Neural progenitor cell (in vitro differentiated cells): ENCODE measurements at regions not wholly inside any gene's neighbourhood (a gene's known extent, or its start where the extent isn't known, plus 50 kb on each side); places are given as distances from the start of the nearest gene placed in this dataset.

Experiments
- EZH2 ChIP-seq: fragments of 200-600 bp; sonication (generic); IDR thresholded peaks from 2 replicates; pipeline ENCODE4 v1.6.1; 2017; ENCODE audit warnings: antibody characterized with exemption, mild to moderate bottlenecking, moderate library complexity
- EZH2phosphoT487 ChIP-seq: fragments of 200-600 bp; sonication (generic); IDR thresholded peaks from 2 replicates; pipeline ENCODE4 v1.6.1; 2017; ENCODE audit warnings: antibody characterized with exemption
- TF ChIP-seq, protein P1 (sequence below): fragments of 200-600 bp; sonication (generic); IDR thresholded peaks from 2 replicates; pipeline ENCODE4 v1.5.1; 2017; ENCODE audit warnings: antibody characterized with exemption, mild to moderate bottlenecking

DNA sequence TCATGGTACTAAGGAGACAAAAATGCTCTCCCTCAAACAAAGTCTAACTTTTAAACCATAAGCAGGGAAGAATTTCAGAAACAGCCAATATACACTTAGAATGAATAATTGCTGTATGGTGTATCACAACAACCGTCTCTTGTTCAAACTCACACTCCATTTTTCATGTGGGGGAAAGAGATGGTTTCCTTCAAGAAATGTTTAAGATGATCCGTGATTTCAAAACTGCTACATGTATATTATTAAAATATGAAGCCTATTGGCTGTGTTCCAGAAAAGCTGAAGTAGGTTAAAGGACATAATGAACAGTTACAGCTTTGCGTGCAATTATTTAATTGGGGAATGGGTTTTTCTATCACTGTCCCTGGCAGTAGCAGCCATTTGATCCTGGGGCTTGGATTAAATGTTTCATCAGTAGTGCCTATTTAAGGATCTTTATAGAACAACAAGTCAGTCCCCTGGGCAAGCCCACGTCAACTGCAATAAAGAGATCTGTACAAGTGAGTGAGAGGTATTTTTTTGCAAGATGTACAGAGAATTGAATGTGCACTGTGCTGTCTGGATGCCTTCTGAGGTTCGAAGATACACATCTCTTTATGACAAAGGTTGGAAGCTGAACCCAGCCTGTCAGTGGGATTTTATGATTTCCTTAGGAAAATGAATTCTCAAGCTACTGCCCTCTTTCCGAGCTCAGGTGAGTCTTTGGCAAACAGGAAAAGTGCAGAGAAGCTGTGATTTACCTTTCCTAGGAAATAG lies 337.2 kb upstream of the RARB start:
- TF ChIP-seq EZH2 (no peak), EZH2phosphoT487 (no peak)
- TF ChIP-seq, protein P1, sequence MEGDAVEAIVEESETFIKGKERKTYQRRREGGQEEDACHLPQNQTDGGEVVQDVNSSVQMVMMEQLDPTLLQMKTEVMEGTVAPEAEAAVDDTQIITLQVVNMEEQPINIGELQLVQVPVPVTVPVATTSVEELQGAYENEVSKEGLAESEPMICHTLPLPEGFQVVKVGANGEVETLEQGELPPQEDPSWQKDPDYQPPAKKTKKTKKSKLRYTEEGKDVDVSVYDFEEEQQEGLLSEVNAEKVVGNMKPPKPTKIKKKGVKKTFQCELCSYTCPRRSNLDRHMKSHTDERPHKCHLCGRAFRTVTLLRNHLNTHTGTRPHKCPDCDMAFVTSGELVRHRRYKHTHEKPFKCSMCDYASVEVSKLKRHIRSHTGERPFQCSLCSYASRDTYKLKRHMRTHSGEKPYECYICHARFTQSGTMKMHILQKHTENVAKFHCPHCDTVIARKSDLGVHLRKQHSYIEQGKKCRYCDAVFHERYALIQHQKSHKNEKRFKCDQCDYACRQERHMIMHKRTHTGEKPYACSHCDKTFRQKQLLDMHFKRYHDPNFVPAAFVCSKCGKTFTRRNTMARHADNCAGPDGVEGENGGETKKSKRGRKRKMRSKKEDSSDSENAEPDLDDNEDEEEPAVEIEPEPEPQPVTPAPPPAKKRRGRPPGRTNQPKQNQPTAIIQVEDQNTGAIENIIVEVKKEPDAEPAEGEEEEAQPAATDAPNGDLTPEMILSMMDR = no peak
